ENCODE measurements at regions not wholly inside any gene's neighbourhood (a gene's known extent, or its start where the extent isn't known, plus 50 kb on each side); places are given as distances from the start of the nearest gene placed in this dataset.
"Not testable (repeated sequence)": the region's sequence is repeated elsewhere in the genome, so short reads cannot be mapped to it uniquely, and the experiment has no call there.

DNA sequence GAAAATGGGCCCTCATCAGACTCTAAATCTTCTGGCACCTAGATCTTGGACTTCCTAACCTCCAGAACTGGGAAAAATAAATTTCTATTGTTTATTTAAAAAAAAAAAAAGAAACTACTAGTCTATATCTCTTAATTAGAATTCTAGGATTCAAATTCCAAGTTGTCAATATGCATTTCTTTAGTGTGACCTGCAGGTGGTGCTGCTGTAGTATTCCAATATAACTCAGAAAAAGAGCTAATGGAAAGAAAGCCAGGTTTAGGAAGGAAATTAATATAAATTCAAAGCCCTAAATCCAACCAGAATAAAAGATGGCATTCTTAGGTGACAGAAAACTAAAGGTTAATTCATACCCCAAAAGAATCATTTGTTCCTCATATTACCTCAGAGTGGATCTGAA, 80.0 kb upstream of the NALF2 start:
- H3K9me3 ChIP-seq: no peaks in the 10 kb centered on the region
- no peak overlapping the region for H3K4me3 ChIP-seq (ENCODE audit: low read depth in 1 of 2, low read length in 1 of 2)
- no peak overlapping the region for H3K27ac ChIP-seq
- H3K36me3 ChIP-seq: no peaks in the 10 kb centered on the region
- TF ChIP-seq, protein P1, sequence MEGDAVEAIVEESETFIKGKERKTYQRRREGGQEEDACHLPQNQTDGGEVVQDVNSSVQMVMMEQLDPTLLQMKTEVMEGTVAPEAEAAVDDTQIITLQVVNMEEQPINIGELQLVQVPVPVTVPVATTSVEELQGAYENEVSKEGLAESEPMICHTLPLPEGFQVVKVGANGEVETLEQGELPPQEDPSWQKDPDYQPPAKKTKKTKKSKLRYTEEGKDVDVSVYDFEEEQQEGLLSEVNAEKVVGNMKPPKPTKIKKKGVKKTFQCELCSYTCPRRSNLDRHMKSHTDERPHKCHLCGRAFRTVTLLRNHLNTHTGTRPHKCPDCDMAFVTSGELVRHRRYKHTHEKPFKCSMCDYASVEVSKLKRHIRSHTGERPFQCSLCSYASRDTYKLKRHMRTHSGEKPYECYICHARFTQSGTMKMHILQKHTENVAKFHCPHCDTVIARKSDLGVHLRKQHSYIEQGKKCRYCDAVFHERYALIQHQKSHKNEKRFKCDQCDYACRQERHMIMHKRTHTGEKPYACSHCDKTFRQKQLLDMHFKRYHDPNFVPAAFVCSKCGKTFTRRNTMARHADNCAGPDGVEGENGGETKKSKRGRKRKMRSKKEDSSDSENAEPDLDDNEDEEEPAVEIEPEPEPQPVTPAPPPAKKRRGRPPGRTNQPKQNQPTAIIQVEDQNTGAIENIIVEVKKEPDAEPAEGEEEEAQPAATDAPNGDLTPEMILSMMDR (IDR thresholded peaks at IDR 0.05): no peak
- H3K27me3 ChIP-seq: no peaks in the 10 kb centered on the region
- H3K4me1 ChIP-seq (ENCODE audit: control insufficient read depth in 1 of 2, insufficient read depth in 1 of 2, low read depth in 1 of 2, low read length in 1 of 2): no peaks in the 10 kb centered on the region

DNA sequence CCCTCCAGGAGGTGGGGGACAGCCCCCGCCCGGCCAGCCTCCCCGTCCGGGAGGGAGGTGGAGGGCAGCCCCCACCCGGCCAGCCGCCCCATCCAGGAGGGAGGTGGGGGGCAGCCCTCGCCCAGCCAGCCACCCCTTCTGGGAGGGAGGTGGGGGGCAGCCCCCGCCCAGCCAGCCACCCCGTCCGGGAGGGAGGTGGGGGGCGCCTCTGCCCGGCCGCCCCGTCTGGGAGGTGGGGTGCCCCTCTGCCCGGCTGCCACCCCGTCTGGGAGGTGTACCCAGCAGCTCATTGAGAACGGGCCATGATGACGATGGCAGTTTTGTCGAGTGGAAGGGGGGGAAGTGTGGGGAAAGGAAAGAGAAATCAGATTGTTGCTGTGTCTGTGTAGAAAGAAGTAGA, 81.9 kb upstream of the NALF2 start:
- not testable (repeated sequence) for H3K27ac ChIP-seq; H3K27me3 ChIP-seq; H3K9me3 ChIP-seq; H3K4me3 ChIP-seq (ENCODE audit: low read depth in 1 of 2, low read length in 1 of 2); H3K36me3 ChIP-seq; H3K4me1 ChIP-seq (ENCODE audit: control insufficient read depth in 1 of 2, insufficient read depth in 1 of 2, low read depth in 1 of 2, low read length in 1 of 2)

DNA sequence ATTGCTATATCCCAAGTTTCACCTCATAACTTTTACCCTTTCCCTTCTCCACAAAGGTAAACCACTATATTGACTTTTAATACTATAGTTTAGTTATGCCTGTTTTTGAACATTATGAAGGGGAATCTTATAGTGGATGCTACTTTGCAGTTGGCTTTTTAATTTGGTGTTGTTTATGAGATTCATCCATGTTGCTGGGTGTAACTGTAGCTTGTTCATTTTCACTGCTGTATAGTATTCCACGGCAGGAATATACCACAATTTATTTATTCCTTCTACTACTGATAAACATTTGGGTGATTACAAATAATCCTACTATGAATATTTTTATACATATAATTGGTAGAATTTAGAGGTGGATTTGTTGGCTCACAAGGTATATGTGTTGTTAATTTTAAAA, 88.4 kb upstream of the NALF2 start:
- TF ChIP-seq, protein P1 (IDR thresholded peaks at IDR 0.05): no peak
- Histone ChIP-seq H3K36me3 (no peaks in the 10 kb centered on the region), H3K4me1 (ENCODE audit: control insufficient read depth in 1 of 2, insufficient read depth in 1 of 2, low read depth in 1 of 2, low read length in 1 of 2) (no peaks in the 10 kb centered on the region), H3K9me3 (no peaks in the 10 kb centered on the region), H3K4me3 (ENCODE audit: low read depth in 1 of 2, low read length in 1 of 2) (no peak overlapping the region), H3K27me3 (no peaks in the 10 kb centered on the region), H3K27ac (no peak overlapping the region)

DNA sequence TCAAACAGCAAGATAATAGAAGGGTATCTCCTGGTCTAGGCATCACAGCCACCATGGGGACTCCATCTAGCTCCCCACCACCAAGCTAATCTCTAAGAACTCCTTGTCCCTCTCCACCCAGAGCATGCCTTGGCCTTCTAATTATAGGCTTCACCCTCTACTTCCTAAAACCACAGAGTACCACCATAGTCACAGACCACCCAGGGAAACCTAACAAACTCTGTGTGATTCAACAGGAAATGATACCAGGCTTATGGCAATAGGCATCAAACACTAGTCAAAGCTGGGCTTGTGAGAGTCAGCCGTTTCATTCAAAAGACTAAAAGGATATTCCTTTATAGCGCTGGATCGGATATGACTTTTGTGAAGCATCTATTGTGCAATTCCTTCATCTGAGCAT, 91.5 kb upstream of the NALF2 start:
- no peaks in the 10 kb centered on the region for H3K36me3 ChIP-seq
- H3K4me3 ChIP-seq (ENCODE audit: low read depth in 1 of 2, low read length in 1 of 2): no peak overlapping the region
- TF ChIP-seq, protein P1 (IDR thresholded peaks at IDR 0.05): no peak
- H3K9me3 ChIP-seq: no peaks in the 10 kb centered on the region
- no peaks in the 10 kb centered on the region for H3K4me1 ChIP-seq (ENCODE audit: control insufficient read depth in 1 of 2, insufficient read depth in 1 of 2, low read depth in 1 of 2, low read length in 1 of 2)
- no peak overlapping the region for H3K27ac ChIP-seq
- no peaks in the 10 kb centered on the region for H3K27me3 ChIP-seq

DNA sequence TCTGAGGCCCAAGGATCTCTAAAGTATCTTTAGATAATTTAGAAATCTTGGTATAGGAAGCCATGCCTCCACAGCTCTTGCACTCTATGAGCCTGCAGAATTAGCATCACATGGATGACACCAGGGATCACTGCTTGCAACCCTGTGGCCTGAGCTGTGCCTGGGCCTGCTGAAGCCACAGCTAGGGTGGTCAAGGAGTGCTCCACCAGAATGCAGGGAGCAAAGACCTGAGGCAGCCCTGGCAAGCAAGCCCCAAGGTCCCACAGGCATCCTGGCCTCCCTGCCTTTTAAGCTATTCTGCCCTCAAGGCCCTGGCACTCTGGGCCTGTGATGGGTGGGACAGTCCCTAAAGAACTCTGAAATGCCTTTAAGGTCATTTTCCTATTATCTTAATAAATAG, 105.2 kb upstream of the NALF2 start:
- Histone ChIP-seq H3K27ac (no peak overlapping the region), H3K36me3 (no peaks in the 10 kb centered on the region), H3K27me3 (no peaks in the 10 kb centered on the region), H3K9me3 (no peaks in the 10 kb centered on the region), H3K4me1 (ENCODE audit: control insufficient read depth in 1 of 2, insufficient read depth in 1 of 2, low read depth in 1 of 2, low read length in 1 of 2) (no peaks in the 10 kb centered on the region), H3K4me3 (ENCODE audit: low read depth in 1 of 2, low read length in 1 of 2) (no peak overlapping the region)
- TF ChIP-seq, protein P1 (IDR thresholded peaks at IDR 0.05): no peak

DNA sequence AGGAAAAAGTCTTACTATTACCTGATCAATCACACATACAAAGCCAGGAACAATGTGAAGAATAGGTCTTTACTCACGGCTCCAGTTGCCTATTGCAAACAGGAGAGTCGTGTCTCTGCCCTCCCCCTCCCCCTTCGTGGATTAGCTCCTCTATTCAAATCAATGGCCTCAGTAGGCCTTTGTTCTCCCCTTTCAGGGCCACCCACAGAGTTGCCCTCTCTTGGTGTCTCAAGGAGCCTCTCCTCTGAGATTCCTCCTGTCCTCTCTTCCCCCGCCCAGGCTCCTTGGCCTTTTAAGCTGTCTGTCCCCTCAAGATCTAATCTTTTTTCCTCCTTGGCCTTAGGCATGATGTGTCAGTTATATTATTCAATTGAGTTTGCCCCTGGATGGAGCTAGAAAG, 107.2 kb upstream of the NALF2 start:
- Histone ChIP-seq H3K4me3 (ENCODE audit: low read depth in 1 of 2, low read length in 1 of 2) (no peak overlapping the region), H3K36me3 (no peaks in the 10 kb centered on the region), H3K27ac (no peak overlapping the region), H3K9me3 (no peaks in the 10 kb centered on the region), H3K27me3 (no peaks in the 10 kb centered on the region), H3K4me1 (ENCODE audit: control insufficient read depth in 1 of 2, insufficient read depth in 1 of 2, low read depth in 1 of 2, low read length in 1 of 2) (no peaks in the 10 kb centered on the region)
- TF ChIP-seq, protein P1 (IDR thresholded peaks at IDR 0.05): no peak

Data from neutrophil (primary cell).